NCI-H1048 (cell line): ENCODE measurements at regions not wholly inside any gene's neighbourhood (a gene's known extent, or its start where the extent isn't known, plus 50 kb on each side); places are given as distances from the start of the nearest gene placed in this dataset.
"Not testable (repeated sequence)": the region's sequence is repeated elsewhere in the genome, so short reads cannot be mapped to it uniquely, and the experiment has no call there.

Source experiments
- DNase-seq: peaks from one replicate; lab custom pipeline; 2025; lab: John Stamatoyannopoulos, UW

DNA sequence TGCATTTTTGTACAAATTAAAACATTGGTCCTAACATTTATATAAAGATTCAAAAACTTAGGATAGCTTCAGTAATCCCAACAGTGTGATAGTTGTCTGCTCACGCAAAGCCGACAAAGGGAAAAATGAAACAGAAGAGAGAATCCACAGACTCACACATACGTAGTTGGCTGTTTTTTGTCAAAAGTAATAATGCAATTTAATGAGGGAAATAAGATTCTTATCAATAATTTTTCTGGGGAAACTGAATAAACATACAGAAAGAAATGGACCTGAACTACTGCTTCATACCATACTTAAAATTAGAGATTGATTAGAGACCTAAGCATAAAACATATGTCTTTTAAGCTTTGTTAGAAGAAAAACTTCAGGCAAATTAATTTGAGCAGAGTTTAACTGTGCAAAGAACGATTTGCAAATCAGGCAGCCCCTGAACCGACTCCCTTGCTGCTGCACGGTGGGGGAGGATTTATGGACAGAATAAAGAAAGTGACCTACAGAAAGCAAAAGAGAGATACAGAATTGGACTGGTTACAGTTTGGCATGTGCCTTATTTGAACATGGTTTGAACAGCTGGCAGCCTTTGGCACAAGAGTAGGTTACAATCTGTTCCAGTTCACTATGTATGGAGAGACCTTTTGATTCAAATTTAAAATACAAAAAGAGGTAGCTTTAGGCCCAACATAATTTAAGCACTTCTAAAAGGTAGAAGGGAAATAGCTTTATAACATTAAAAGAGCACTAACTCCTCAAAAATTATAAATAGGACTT lies 64.9 kb upstream of the CTSV start:
- not testable (repeated sequence) for DNase-seq

DNA sequence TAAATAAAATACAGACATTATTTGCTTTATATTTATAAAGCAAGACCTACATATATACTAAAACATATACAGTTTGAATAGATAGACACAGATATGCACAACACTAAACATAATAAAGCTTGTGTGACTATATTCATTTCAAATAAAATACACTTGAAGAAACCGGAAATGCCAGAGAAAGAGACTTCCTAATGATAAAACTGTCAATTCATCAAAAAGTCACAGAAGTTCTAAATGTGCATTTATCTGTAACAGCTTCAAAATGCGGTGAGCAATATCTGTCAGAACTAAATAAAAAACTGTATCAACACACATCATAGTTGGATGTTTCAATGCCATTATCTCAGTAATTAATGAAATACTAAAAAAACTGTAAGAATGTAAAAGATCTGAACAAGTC lies 60.6 kb upstream of the CTSV start:
- not testable (repeated sequence) for DNase-seq

DNA sequence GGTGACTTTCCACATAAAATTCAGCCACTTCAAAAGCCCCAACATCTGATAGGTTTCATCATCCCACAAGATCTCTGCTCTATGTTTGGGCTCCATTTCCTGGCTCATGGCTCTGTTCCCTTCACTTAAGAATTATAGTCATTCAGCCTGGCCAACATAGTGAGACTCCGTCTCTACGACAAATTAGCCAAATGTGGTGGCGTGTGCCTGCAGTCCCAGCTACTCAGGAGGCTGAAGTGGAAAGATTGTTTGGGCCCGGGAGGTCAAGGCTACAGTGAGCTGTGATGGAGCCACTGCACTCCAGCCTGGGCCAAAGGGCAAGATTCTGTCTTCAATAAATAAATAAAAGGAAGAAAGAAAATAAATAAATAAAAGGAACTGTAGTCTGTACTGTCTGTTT lies 57.9 kb upstream of the CTSV start:
- DNase-seq = no peak

DNA sequence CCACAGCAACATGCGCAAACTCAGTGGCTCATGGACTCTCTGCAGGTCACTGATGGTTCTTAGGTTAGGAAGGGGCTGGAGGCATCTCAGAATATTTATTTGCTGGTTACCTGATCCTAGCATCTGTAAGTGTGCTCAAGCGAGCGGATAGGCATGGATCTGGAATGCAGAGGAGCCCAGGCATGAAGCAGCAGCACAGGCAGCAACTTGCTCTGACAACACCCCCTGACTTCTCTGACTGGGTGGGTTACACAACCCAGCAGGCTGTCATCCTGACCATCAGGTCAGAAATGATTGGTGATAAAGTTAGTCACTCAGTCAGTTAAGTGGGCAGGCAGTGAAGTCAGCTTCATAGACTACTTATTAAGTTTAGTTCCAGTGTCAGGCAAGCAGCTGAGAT lies 50.4 kb upstream of the CTSV start:
- DNase-seq = not testable (repeated sequence)
